ENCODE measurements at regions not wholly inside any gene's neighbourhood (a gene's known extent, or its start where the extent isn't known, plus 50 kb on each side); places are given as distances from the start of the nearest gene placed in this dataset.

- DNase-seq, result no peak
Observed at GRCh38 chr11:109752212-109752825, 330.3 kb downstream of the C11orf87 start.

- DNase-seq, result no peak
Observed at GRCh38 chr11:109756521-109756920, 334.5 kb downstream of the C11orf87 start.

GRCh38 chr11:109756951-109757350 is 335.0 kb downstream of the C11orf87 start:
- DNase-seq, result no peak

DNA sequence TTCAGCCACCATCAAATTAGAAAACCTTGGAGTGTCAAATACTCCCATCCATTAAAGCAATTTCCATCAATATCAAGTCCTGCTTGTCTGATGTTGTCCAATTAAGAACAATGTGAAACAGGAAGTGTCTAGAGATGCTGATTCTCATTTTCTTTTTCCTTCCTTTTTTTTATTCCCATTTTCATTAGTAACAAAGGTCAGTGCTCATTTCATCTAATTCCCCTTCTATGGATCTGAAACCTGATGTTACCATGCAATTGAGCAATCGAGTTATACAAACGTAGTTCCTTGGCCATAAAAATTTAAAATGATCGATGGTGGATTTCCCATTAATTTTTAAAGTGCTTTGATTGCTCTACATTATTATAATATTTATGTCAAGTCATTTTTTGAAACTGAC is 330.6 kb upstream of the ZC3H12C start:
- no peak for DNase-seq

GRCh38 chr11:109765709-109766311 is 327.4 kb upstream of the ZC3H12C start:
- DNase-seq, result no peak

DNA sequence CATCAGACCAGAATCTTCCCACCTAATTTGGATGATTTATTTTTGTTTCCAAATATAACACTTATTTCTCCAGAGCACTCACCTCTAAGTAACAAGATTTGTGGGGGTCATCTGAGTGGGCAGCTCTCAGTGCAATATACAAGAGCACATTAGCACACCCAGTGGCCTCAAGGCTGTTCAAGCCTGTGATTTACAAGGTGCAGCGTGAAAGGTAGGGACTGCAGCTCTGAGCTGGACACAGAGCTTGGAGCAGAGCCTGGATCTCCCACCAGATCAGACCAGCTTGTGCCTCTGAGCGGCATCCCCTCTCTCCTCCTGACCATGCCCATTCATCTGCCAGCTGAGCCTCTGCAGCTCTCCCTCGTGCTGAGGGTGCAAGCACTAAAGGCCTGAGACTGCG is 323.3 kb upstream of the ZC3H12C start:
- DNase-seq, result no peak

- DNase-seq, result no peak
Observed at GRCh38 chr11:109770323-109770722, 322.9 kb upstream of the ZC3H12C start.

- no peak for DNase-seq
Observed at GRCh38 chr11:109772892-109773291, 320.3 kb upstream of the ZC3H12C start.

DNA sequence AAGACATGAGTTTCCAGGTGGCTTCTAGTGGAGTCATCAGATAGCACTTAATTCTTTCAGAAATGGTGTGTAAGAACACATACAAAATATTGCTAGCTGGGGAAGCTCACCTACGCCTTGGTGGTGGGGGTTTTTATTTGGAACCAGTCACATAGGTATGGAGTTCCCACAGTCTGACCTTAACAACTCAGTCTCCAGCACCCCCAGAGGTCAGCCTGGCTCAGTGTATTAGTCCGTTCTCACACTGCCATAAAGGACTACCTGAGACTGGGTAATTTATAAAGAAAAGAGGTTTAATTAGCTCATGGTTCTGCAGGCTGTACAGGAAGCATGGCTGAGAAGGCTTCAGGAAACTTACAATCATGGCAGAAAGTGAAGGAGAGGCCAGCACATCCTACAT is 317.5 kb upstream of the ZC3H12C start:
- DNase-seq, result no peak

GRCh38 chr11:109783014-109783413 is 310.2 kb upstream of the ZC3H12C start:
- DNase-seq, result no peak

DNA sequence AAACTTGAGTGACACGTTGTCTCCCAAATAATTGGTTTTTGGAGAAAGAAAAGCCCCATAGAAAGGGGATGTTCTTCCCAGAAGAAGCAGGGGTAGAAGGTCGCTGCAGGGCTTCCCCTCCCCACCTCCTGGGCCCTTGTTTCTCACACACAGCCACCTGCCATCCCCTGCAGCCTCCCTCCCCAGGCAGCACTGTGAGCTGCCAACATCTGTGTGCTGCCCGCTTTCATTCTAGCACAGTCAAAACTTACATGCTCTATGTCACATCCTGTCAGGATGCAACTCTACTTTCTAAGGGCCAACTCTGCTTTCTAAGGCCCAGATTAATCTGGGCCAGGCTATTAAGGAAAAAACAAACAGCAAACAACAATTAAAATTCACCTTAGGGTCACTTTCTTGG is 309.4 kb upstream of the ZC3H12C start:
- DNase-seq, result no peak

- no peak for DNase-seq
Observed at GRCh38 chr11:109784536-109784935, 308.7 kb upstream of the ZC3H12C start.

- no peak for DNase-seq
Observed at GRCh38 chr11:109785198-109785597, 308.0 kb upstream of the ZC3H12C start.

- no peak for DNase-seq
Observed at GRCh38 chr11:109785714-109786113, 307.5 kb upstream of the ZC3H12C start.

DNA sequence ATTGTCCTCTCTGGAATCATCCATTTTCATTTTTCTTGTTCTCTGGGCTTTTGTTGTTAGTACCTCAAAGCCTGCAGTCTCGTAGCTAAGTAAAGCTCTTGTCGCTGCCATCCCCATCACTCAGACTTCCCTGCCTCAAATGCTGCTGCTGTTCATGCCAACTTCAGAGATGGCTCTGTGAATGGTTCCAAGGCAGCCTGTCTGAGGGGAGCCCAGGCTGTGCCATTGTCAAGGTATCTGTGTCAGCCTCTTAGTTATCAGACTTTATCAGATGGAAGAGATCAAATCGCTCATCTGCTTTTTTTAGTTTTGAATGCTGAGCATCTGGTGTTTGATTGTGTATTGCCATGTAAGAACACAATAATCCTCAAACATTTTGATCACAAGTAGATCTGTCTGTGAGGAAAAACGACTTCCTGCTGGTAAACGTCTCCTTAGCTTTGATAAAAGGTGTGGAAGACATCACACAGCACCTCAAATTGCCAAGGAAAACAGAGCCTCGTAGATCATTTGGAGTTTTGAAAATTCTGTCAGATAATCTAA is 304.2 kb upstream of the ZC3H12C start:
- DNase-seq, result no peak

- no peak for DNase-seq
Observed at GRCh38 chr11:109789901-109790300, 303.3 kb upstream of the ZC3H12C start.

DNA sequence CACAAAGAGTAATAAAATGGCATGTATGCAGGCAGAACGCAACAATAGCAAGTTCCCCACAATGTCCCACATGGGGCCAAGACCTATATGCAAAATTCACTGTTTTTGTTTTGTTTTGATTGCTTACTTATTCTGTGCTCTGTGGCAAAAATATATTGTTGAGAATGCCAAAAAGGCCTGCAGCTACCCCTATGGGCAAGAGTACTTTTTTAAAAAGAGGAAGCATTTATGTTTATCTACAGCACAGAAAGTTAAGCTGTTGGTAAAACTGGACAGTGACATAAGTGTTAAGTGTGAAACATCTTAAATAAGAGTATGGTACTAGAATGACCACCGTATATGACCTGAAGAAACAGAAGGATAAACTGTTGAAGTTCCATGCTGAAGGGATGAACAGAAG is 301.9 kb upstream of the ZC3H12C start:
- DNase-seq, result no peak

- DNase-seq, result no peak
Observed at GRCh38 chr11:109794501-109794900, 298.7 kb upstream of the ZC3H12C start.

DNA sequence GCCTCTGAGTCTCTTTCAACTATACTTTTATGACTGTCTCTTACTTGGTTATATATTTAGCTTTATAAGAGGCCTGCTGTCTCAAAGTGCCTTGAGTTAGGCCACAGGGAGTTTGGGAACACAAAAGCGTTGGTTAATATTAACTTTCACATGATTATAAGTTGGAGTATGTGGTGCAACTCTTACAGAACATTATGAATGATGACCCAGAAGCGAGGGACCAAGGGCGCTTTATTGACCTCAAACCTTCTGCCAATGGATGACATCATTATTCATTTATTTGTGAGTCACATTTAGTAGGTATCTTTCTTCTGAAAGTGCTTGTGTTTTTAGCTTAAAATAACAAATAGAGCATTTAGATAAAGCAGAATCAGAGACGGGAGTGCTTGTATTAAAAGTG is 298.0 kb upstream of the ZC3H12C start:
- DNase-seq, result no peak

DNA sequence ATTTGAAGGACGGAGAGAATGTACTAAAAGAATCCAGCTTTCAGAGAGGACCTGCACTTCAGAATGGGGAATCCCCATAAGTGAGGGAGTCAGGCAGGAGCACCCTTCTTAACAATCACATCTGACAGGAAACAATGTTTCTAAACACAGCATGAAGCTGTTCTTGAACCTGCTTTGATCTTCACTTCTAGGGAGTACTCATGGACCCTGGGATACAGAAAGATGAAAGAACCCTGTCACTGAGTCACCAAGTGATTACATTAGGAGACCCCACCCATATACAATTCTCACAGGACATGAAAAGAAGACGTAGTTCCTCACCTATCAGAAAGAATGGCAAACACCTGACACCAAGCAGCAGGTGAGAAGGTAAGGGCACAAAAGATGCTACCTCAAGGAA is 296.9 kb upstream of the ZC3H12C start:
- no peak for DNase-seq

- no peak for DNase-seq
Observed at GRCh38 chr11:109798521-109798920, 294.7 kb upstream of the ZC3H12C start.

DNA sequence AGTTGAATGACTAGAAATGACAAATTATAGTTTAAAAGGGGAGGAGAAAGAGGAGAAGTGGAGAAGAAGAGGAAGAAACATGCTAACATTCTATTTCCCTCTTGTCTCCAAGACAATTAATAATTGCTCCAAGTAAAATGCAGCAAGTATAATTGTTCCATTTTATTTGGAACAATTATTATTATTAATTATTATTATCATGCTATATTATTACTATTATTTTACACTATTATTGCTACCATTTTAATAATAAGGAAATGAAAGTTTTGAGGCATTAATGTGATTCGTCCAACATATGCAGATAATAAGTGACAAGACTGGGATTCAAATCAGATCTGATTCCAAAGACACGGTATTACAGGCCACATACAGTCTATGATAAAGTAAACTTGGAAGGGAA is 293.6 kb upstream of the ZC3H12C start:
- DNase-seq, result no peak

DNA sequence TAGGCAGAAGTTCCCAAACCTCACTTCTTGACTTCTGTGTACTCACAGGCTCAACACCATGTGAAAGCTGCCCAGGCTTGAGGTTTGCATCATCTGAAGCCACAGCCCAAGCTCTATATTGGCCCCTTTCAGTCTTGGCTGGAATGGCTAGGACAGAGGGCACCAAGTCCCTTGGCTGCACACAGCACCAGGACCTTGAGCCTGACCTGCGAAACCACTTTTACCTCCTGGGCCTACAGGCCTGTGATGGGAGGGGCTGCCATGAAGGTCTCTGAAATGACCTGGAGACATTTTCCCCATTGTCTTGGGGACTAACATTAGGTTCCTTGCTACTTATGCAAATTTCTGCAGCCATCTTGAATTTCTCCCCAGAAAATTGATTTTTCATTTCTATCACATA is 288.3 kb upstream of the ZC3H12C start:
- no peak for DNase-seq

- DNase-seq, result no peak
Observed at GRCh38 chr11:109806205-109806604, 287.0 kb upstream of the ZC3H12C start.

GRCh38 chr11:109808569-109808968 is 284.6 kb upstream of the ZC3H12C start:
- no peak for DNase-seq

All from activated CD4-positive, alpha-beta T cell treated with anti-CD3 and anti-CD28 coated beads for 4 hours (primary cell).